SJSA1 (cell line): ENCODE measurements at regions not wholly inside any gene's neighbourhood (a gene's known extent, or its start where the extent isn't known, plus 50 kb on each side); places are given as distances from the start of the nearest gene placed in this dataset.

Experiments
- DNase-seq, 2 experiments: peaks; one replicate each; pipeline ENCODE4 v3.0.0-alpha.2; 2015 to 2020; ENCODE audit warnings: low spot score in 2 of 2, low read depth in 1 of 2
- H3K27ac ChIP-seq: fragments of 250-450 bp; sonication (Bioruptor Pico); 2 replicates; pipeline ENCODE4 v1.5.1; 2020; ENCODE audit warnings: mild to moderate bottlenecking, moderate library complexity
- H3K27me3 ChIP-seq: fragments of 250-450 bp; sonication (Bioruptor Pico); replicated peaks from 2 replicates; pipeline ENCODE4 v1.5.1; 2020; ENCODE audit warnings: mild to moderate bottlenecking, moderate library complexity
- H3K36me3 ChIP-seq: fragments of 250-450 bp; sonication (Bioruptor Pico); 2 replicates; pipeline ENCODE4 v1.5.1; 2020; ENCODE audit warnings: mild to moderate bottlenecking
- H3K4me1 ChIP-seq: fragments of 250-450 bp; sonication (Bioruptor Pico); replicated peaks from 2 replicates; pipeline ENCODE4 v1.6.1; 2021; ENCODE audit warnings: mild to moderate bottlenecking
- H3K4me3 ChIP-seq: fragments of 250-450 bp; sonication (Bioruptor Pico); 2 replicates; pipeline ENCODE4 v1.5.1; 2020; ENCODE audit warnings: mild to moderate bottlenecking
- H3K9me3 ChIP-seq: fragments of 250-450 bp; sonication (Bioruptor Pico); replicated peaks from 2 replicates; pipeline ENCODE4 v1.5.1; 2020; ENCODE audit warnings: mild to moderate bottlenecking

- Histone ChIP-seq H3K4me3 (no peak overlapping the region), H3K9me3 (no peaks in the 10 kb centered on the region), H3K36me3 (peaks cover 87% of the 10 kb centered on the region), H3K27ac (no peak overlapping the region), H3K27me3 (no peaks in the 10 kb centered on the region), H3K4me1 (peaks cover 29% of the 10 kb centered on the region)
- no peak for DNase-seq
These were observed 218.3 kb downstream of the GLI2 start for GRCh38 chr2:120953843-120954584.

DNA sequence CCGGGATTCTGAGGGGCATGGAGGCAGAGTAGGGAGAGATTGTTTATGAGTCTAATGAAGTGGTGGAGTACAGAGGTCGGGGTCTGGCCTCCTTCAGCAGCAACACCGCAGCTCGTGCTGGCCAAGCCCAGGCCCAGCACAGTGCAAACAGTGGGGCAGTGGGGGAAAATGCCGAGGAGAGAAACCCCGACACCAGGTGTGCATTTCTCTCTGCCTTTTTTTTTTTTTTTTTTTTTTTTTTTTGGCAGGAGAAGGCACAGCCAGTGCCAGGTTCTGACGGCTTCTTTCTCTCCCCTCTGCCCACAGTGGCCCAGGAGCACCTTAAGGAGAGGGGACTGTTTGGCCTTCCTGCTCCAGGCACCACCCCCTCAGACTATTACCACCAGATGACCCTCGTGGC is 219.3 kb downstream of the GLI2 start:
- H3K36me3 ChIP-seq: peaks cover 87% of the 10 kb centered on the region

DNA sequence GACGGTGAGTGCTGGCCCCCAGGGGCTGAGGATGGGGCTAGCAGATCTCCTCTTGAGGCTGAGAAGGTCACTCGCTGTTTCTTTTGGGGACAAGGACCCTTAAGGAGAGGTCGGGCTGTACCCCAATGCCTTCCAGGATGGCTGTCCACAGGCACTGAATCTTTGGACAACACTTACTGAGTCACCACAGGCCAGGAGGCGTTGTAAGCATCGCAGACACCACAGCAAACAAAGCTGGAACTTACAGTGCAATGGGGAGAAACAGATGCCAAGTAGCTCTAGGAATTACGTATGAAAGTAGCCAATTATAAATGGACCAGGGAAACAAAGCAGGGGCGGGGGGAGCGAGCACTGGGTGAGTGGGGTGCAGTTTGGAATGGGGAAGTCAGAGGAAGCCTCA is 219.8 kb downstream of the GLI2 start:
- Histone ChIP-seq H3K4me3 (no peak overlapping the region), H3K36me3 (peaks cover 87% of the 10 kb centered on the region), H3K4me1 (peaks cover 29% of the 10 kb centered on the region), H3K27ac (no peak overlapping the region), H3K27me3 (no peaks in the 10 kb centered on the region), H3K9me3 (no peaks in the 10 kb centered on the region)
- no peak for DNase-seq

More for the DNA sequence above, 219.3 kb downstream of the GLI2 start:
- DNase-seq: no peak
- no peaks in the 10 kb centered on the region for H3K9me3 ChIP-seq
- no peak overlapping the region for H3K27ac ChIP-seq
- no peaks in the 10 kb centered on the region for H3K27me3 ChIP-seq
- peaks cover 29% of the 10 kb centered on the region for H3K4me1 ChIP-seq
- no peak overlapping the region for H3K4me3 ChIP-seq

DNA sequence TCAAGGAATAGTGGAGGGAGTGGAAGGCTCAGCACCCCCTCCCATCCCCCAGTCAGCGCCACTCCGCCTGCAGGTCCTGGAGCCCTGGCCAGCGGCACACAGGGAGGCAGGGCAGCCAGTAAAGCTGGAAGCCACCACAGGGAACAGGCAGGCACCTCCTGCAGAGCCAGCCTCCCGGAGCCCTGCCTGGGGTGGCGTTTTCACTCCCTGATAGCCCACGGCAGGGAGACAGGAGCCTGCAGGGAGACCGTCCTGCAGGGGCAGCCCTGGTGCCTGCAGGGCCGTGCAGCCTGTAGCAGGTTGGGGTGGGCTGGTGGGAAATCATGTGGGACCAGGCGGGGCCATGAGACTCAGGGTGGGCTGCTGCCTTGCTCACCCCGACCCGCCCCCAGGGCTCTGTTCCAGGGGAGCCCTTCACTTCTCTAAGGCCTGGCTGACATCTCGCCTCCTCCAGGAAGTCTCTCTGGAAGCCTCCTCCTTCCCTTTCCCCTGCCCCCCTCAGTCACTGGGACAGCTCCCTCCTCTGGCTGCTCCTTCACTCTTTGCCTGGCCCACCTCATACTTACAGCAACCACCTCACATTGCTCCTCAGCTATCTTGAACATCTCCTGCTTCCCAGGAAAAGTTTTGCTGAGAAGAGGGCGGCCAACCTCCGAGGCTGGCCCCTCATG is 221.0 kb downstream of the GLI2 start:
- peaks cover 87% of the 10 kb centered on the region for H3K36me3 ChIP-seq
- DNase-seq: no peak
- peaks cover 19% of the 10 kb centered on the region for H3K4me1 ChIP-seq

GRCh38 chr2:120957905-120958304 is 222.2 kb downstream of the GLI2 start:
- Histone ChIP-seq H3K4me1 (peaks cover 6% of the 10 kb centered on the region), H3K9me3 (no peaks in the 10 kb centered on the region), H3K27ac (no peak overlapping the region), H3K36me3 (peaks cover 95% of the 10 kb centered on the region), H3K27me3 (no peaks in the 10 kb centered on the region), H3K4me3 (no peak overlapping the region)
- DNase-seq: no peak

More for the DNA sequence above, 221.0 kb downstream of the GLI2 start:
- Histone ChIP-seq H3K4me3 (no peak overlapping the region), H3K27me3 (no peaks in the 10 kb centered on the region), H3K27ac (no peak overlapping the region), H3K9me3 (no peaks in the 10 kb centered on the region)

DNA sequence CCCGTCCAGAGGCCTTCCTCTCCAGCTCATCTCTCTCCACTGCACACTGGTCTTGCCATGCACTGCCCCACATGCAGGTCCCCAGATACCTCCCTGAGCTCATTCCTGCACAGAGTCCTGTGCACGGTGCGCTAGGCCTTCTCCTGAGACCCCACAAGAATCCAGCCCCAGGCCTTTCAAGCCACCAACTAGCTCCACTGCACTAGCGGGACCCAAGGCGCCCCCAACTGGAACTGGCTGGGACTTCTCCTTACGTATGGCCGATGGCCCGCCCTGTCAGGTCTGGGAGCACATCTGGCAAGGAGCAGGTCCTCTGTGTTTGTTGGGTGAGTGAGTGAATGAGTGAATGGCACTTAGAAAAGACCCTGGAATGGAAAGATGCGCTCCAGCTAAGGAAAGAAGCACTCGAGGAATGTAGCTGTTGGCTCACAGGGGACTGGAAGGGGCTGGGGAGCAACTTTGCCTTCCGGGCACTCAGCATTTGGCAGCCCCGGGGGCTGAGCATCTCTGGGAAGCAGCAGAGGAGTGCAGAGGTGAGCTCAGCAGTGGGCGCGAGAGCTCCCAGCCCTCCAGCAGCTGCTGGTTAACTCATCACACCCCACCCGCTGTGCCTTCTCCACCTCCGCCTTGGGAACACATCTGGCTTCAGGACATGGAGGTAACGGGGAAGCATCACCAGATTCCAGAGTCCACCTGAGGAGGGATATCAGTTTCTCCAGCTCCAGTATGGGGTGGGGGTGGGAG is 223.1 kb downstream of the GLI2 start:
- no peaks in the 10 kb centered on the region for H3K9me3 ChIP-seq
- no peaks in the 10 kb centered on the region for H3K4me1 ChIP-seq
- no peak overlapping the region for H3K4me3 ChIP-seq
- no peak for DNase-seq
- H3K27ac ChIP-seq: no peak overlapping the region
- no peaks in the 10 kb centered on the region for H3K27me3 ChIP-seq
- peaks cover 91% of the 10 kb centered on the region for H3K36me3 ChIP-seq

DNA sequence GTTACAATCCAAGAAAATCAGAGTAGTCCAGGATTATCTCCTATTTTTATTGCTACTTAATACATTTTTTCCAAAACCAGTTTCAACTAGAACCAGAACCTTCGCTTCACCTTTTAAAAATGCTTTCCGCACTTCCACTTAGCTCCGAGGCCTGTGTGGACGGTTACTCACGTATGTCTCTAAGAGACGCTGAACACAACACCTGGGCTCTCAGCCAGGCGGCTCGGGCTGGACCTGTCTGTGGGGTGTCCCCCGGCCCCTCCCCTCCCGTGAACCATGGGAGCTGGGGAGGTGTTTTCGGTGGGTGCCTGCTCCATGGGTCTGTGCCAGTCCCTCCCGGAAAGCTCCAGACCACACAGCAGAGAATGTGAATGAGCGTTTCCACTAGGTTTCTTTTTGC is 223.8 kb downstream of the GLI2 start:
- H3K27me3 ChIP-seq: no peaks in the 10 kb centered on the region
- DNase-seq: no peak
- peaks cover 90% of the 10 kb centered on the region for H3K36me3 ChIP-seq

DNA sequence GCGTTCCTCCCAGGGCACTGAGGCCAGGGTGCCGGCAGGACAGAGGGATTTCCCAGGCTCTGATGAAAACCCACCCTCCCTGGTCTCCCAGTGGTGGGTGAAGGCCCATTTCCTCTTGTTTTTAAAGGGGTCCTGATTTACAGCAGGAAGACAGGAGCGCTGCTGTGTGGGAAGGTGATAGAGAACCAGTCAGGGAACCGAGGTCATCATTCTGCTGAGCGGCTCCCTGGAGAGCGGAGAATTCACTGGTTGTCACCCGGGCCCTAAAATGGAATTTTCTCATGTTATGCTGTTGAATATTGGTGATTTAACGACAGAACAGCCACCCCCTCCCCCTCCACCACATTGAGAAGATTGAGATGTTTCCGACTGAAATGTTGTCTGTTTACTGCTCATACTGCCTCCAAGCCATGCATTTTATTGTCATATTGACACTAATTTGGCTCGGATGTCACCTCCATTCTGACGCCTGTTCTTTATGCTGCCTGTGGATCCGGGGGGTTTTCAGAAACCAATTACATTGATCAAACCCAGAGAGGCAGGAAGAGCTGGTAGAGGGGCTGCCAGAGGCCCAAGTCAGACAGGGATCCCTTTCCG is 225.2 kb downstream of the GLI2 start:
- Histone ChIP-seq H3K4me1 (no peaks in the 10 kb centered on the region), H3K36me3 (peaks cover 82% of the 10 kb centered on the region), H3K27ac (no peak overlapping the region), H3K27me3 (no peaks in the 10 kb centered on the region), H3K9me3 (no peaks in the 10 kb centered on the region), H3K4me3 (no peak overlapping the region)
- DNase-seq: no peak

More for the DNA sequence above, 223.8 kb downstream of the GLI2 start:
- Histone ChIP-seq H3K4me3 (no peak overlapping the region), H3K4me1 (no peaks in the 10 kb centered on the region), H3K27ac (no peak overlapping the region), H3K9me3 (no peaks in the 10 kb centered on the region)

- Histone ChIP-seq H3K4me3 (no peak overlapping the region), H3K27ac (no peak overlapping the region), H3K4me1 (no peaks in the 10 kb centered on the region), H3K36me3 (peaks cover 81% of the 10 kb centered on the region), H3K9me3 (no peaks in the 10 kb centered on the region), H3K27me3 (no peaks in the 10 kb centered on the region)
- no peak for DNase-seq
These were observed 225.7 kb downstream of the GLI2 start for GRCh38 chr2:120961396-120961795.

DNA sequence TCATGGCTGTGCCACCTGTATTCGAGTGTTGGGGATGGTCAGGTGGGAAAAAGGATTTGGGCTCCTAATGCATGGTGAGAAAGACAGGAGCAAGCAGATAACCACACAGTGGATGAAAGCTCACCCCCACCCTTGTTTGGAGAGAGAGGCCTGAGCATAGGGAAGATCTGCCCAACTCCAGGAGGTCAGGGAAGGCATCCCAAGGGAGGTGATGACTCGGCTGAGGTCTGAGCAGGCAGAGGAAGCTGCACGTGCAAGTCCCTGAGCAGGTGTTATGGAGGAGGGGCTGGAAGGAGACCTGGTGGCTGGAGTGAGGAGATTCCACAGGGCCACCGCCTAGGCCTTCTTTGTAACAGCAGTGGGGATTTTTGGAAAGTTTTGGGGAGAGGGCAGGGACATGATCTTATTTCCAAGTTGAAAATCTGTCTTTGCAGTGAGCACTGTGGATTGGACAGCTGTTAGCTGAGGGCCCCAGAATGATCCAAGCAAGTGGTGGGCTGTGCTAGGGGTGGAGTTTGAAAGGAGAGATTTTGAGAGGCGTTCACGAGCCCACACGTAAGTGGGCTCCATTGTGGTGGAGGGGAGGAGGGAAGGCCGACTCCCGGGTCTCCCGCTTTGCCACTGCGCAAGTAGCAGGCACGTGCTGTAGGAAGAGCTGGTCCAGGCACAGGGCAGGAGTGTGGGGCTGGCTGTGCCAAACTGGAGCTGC is 228.5 kb downstream of the GLI2 start:
- DNase-seq: no peak
- Histone ChIP-seq H3K27me3 (no peaks in the 10 kb centered on the region), H3K27ac (no peak overlapping the region), H3K9me3 (no peaks in the 10 kb centered on the region), H3K4me1 (no peaks in the 10 kb centered on the region), H3K36me3 (peaks cover 78% of the 10 kb centered on the region), H3K4me3 (no peak overlapping the region)

DNA sequence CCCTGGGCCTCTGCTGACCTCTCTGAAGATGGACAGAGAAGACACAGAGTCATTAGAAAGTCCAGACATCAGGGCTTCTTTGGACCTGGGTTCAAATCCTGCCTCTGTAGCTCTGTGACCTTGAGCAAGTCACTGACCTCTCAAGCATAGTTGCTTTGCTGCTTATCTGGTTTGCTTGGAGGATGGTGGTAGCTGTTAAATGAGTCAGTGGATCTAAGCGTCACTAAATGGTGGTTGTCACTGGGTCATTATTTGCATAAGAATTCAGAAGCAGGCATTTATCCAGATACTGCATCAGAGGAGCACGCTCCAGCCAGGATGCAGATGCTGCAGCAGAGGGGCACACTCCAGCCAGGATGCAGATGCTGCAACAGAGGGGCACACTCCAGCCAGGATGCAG is 229.2 kb downstream of the GLI2 start:
- Histone ChIP-seq H3K4me3 (no peak overlapping the region), H3K4me1 (no peaks in the 10 kb centered on the region), H3K27me3 (no peaks in the 10 kb centered on the region), H3K27ac (no peak overlapping the region), H3K9me3 (no peaks in the 10 kb centered on the region), H3K36me3 (peaks cover 78% of the 10 kb centered on the region)
- DNase-seq: no peak

DNA sequence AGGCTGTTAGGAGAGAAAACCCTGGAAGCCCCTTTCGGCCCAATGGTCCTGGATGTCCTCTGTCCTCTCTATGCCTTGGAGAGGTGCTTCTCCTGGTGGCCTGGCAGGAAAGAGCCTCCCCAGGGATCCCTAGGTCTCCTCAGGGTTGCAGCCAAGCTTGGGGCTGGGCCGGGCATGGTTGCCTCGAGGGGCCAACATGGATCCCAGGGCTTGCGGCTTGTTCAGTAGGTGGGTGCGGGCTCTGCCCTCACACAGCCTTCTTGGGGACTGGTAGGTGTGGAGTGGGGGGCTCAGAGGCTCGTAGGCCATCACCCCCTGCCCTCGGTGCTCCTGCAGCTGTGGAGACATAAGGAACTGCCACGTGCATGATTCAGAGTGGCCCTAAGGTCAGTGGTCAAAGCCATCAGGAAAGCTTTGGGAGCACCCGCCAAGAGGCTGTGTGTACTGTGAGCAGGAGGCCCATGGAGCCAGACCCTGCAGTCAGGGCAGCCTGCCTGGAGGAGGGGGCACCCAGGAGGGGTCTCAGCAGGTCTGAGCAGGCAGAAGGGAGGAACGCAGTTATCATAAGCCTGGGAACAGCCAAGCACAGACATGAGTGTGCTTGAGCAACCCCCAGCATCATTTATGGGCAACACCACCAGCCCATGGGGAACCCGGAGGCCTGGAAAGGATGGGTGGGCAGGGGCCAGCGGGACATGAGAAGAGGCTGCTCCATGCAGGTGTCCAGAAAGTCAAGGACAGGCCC is 231.0 kb downstream of the GLI2 start:
- Histone ChIP-seq H3K9me3 (no peaks in the 10 kb centered on the region), H3K4me3 (no peak overlapping the region), H3K27ac (no peak overlapping the region), H3K27me3 (no peaks in the 10 kb centered on the region), H3K4me1 (no peaks in the 10 kb centered on the region), H3K36me3 (peaks cover 79% of the 10 kb centered on the region)
- DNase-seq: no peak
